OCI-LY7 (cell line): ENCODE measurements at regions not wholly inside any gene's neighbourhood (a gene's known extent, or its start where the extent isn't known, plus 50 kb on each side); places are given as distances from the start of the nearest gene placed in this dataset.

ENCODE experiments used
- BruUV-seq: library from RNA; stranded (reverse); fragments of 400-500 nt; replicated peaks from 2 replicates; lab custom pipeline; 2021; lab: Mats Ljungman, UMichigan
- CTCF ChIA-PET: fragments of 300-600 bp; sonication (Branson Sonifier 250); formaldehyde crosslinking; loops from one replicate; lab custom pipeline; 2022; ENCODE audit warnings: antibody characterized with exemption; ENCODE audit not compliant: unreplicated experiment; lab: Charles Lee
- POLR2A ChIA-PET: fragments of 300-600 bp; sonication (Branson Sonifier 250); formaldehyde crosslinking; loops from one replicate; lab custom pipeline; 2022; ENCODE audit warnings: antibody characterized with exemption; lab: Charles Lee
- DNase-seq: peaks from one replicate; pipeline ENCODE4 v3.0.0-alpha.2; 2015; ENCODE audit warnings: low spot score
- H2AFZ ChIP-seq: fragments of 200-600 bp; sonication (generic), shearing (Covaris generic); 2 replicates; pipeline ENCODE4 v1.6.1; 2014; ENCODE audit warnings: mild to moderate bottlenecking, antibody characterized with exemption, low read length, moderate library complexity
- H3K27ac ChIP-seq: fragments of 200-600 bp; sonication (generic); 2 replicates; pipeline ENCODE4 v1.5.1; 2014; ENCODE audit warnings: mixed run types, low read depth, mild to moderate bottlenecking, moderate library complexity, low read length, inconsistent platforms; ENCODE audit not compliant: poor library complexity, severe bottlenecking
- H3K36me3 ChIP-seq: fragments of 200-600 bp; sonication (generic); 2 replicates; pipeline ENCODE4 v1.6.1; 2014; ENCODE audit warnings: mild to moderate bottlenecking, antibody characterized with exemption, low read length, moderate library complexity, mixed read lengths; ENCODE audit not compliant: insufficient read depth
- H3K4me1 ChIP-seq: fragments of 200-600 bp; sonication (generic); 2 replicates; pipeline ENCODE4 v1.5.1; 2014; ENCODE audit warnings: mild to moderate bottlenecking, low read length; ENCODE audit not compliant: insufficient read depth, poor library complexity, severe bottlenecking
- H3K4me2 ChIP-seq: fragments of 200-600 bp; sonication (generic); 2 replicates; pipeline ENCODE4 v1.6.1; 2014; ENCODE audit warnings: mild to moderate bottlenecking, low read length
- H3K4me3 ChIP-seq: fragments of 200-600 bp; sonication (generic); 2 replicates; pipeline ENCODE4 v1.5.1; 2014; ENCODE audit warnings: mild to moderate bottlenecking, low read depth, low read length; ENCODE audit not compliant: poor library complexity, severe bottlenecking
- H3K79me2 ChIP-seq: fragments of 200-600 bp; sonication (generic); 2 replicates; pipeline ENCODE4 v1.6.1; 2016; ENCODE audit warnings: low read depth, mild to moderate bottlenecking, low read length, moderate library complexity, mixed read lengths; ENCODE audit not compliant: insufficient read depth
- H3K9me2 ChIP-seq: fragments of 200-600 bp; sonication (generic); 2 replicates; pipeline ENCODE4 v1.6.1; 2016; ENCODE audit warnings: mild to moderate bottlenecking, low read length, mixed read lengths; ENCODE audit not compliant: insufficient read depth
- H3K9me3 ChIP-seq: fragments of 200-600 bp; sonication (generic); 2 replicates; pipeline ENCODE4 v1.6.1; 2014; ENCODE audit warnings: mild to moderate bottlenecking, mixed run types, low read length, mixed read lengths
- H4K20me1 ChIP-seq: fragments of 200-600 bp; sonication (generic); 2 replicates; pipeline ENCODE4 v1.6.1; 2014; ENCODE audit warnings: mild to moderate bottlenecking, antibody characterized with exemption, low read length, moderate library complexity, mixed read lengths; ENCODE audit not compliant: insufficient read depth
- EZH2phosphoT487 ChIP-seq: fragments of 200-600 bp; sonication (generic); IDR thresholded peaks from 2 replicates; pipeline ENCODE4 v1.6.1; 2018; ENCODE audit warnings: low read depth, borderline replicate concordance, mild to moderate bottlenecking, mixed run types, antibody characterized with exemption, low read length, moderate library complexity, mixed read lengths
- intact Hi-C: fragments of 100-400 bp; cut with micrococcal nuclease; formaldehyde crosslinking; loops from one replicate; pipeline ENCODE4 v1.10.0; 2022; ENCODE audit not compliant: unreplicated experiment
- TF ChIP-seq, protein P1 (sequence below): fragments of 200-600 bp; sonication (generic); conservative IDR thresholded peaks from 2 replicates; pipeline ENCODE4 v1.5.1; 2014; ENCODE audit warnings: mild to moderate bottlenecking, antibody characterized with exemption, low read length, moderate library complexity, mixed read lengths

DNA sequence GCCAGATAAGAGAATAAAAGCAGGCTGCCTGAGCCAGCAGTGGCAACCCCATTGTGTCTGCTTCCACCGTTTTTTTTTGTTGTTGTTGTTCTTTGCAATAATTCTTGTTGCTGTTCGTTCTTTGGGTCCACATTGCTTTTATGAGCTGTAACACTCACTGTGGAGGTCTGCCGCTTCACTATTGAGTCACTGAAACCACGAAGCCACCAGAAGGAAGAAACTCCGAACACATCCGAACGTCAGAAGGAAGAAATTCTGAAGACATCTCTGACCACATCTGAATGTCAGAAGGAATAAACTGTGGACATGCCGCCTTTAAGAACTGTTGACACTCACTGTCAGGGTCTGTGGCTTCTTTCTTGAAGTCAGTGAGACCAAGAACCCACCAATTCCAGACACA lies 110.5 kb downstream of the PCDH18 start:
- H3K4me3 ChIP-seq = no peak overlapping the region
- H3K9me3 ChIP-seq = no peaks in the 10 kb centered on the region
- DNase-seq = no peak
- no peaks in the 10 kb centered on the region for H3K79me2 ChIP-seq
- no peaks in the 10 kb centered on the region for H3K9me2 ChIP-seq
- no peaks in the 10 kb centered on the region for H3K4me1 ChIP-seq
- ChIA-PET POLR2A (interaction anchor here (0.6 kb wide), 1 partner anchor 524 kb away, joined by 3 read pairs; no protein-coding TSS in a partner anchor), CTCF (no interaction called here)
- H2AFZ ChIP-seq = no peak overlapping the region
- intact Hi-C loops = no loop called here
- no peaks in the 10 kb centered on the region for H4K20me1 ChIP-seq
- no peak overlapping the region for H3K4me2 ChIP-seq
- no TSS peak for BruUV-seq
- TF ChIP-seq EZH2phosphoT487 = no peak
- TF ChIP-seq, protein P1, sequence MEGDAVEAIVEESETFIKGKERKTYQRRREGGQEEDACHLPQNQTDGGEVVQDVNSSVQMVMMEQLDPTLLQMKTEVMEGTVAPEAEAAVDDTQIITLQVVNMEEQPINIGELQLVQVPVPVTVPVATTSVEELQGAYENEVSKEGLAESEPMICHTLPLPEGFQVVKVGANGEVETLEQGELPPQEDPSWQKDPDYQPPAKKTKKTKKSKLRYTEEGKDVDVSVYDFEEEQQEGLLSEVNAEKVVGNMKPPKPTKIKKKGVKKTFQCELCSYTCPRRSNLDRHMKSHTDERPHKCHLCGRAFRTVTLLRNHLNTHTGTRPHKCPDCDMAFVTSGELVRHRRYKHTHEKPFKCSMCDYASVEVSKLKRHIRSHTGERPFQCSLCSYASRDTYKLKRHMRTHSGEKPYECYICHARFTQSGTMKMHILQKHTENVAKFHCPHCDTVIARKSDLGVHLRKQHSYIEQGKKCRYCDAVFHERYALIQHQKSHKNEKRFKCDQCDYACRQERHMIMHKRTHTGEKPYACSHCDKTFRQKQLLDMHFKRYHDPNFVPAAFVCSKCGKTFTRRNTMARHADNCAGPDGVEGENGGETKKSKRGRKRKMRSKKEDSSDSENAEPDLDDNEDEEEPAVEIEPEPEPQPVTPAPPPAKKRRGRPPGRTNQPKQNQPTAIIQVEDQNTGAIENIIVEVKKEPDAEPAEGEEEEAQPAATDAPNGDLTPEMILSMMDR = no peak
- no peaks in the 10 kb centered on the region for H3K36me3 ChIP-seq
- H3K27ac ChIP-seq = no peak overlapping the region

DNA sequence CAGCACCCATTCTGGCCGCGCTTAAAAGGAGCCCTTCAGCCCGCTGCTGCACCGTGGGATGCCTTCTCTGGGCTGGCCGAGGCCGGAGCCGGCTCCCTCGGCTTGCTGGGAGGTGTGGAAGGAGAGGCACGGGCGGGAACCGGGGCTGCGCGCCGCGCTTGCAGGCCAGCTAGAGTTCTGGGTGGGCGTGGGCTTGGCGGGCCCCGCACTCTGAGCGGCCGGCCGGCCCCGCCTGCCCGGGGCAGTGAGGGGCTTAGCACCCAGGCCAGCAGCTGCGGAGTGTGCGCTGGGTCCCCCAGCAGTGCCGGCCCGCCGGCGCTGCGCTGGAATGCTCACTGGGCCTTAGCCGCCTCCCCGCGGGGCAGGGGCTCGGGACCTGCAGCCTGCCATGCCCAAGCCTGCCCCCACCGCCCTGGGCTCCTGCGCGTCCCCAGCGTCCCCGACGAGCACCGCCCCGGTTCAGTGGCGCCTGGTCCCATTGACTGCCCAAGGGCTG lies 111.3 kb downstream of the PCDH18 start:
- H3K4me2 ChIP-seq = no peak overlapping the region
- TF ChIP-seq, protein P1 = no peak
- TF ChIP-seq EZH2phosphoT487 = no peak
- intact Hi-C loops = no loop called here
- POLR2A ChIA-PET = no interaction called here
- no peaks in the 10 kb centered on the region for H3K9me2 ChIP-seq
- H3K4me3 ChIP-seq = no peak overlapping the region
- no peaks in the 10 kb centered on the region for H3K36me3 ChIP-seq
- H3K79me2 ChIP-seq = no peaks in the 10 kb centered on the region
- no TSS peak for BruUV-seq
- H4K20me1 ChIP-seq = no peaks in the 10 kb centered on the region
- CTCF ChIA-PET = no interaction called here
- no peak overlapping the region for H2AFZ ChIP-seq
- no peaks in the 10 kb centered on the region for H3K9me3 ChIP-seq
- DNase-seq = no peak
- H3K27ac ChIP-seq = no peak overlapping the region
- no peaks in the 10 kb centered on the region for H3K4me1 ChIP-seq

DNA sequence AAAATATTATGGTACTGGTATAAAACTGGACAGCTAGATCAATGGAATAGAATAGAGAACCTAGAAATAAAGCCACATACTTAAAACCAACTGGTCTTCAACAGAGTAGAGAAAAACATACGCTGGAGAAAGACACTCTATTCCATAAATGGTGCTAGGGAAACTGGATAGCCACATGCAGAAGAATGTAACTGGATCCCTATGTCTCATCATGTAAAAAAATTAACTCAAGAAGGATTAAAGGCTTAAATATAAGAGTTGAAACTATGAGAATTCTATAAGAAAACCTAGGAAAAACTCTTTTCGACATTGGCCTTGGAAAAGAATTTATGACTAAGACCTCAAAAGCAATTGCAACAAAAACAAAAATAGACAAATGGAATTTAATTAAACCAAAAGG lies 114.6 kb downstream of the PCDH18 start:
- Histone ChIP-seq H3K27ac (no peak overlapping the region), H3K4me2 (no peak overlapping the region), H3K79me2 (no peaks in the 10 kb centered on the region), H4K20me1 (no peaks in the 10 kb centered on the region), H3K9me3 (no peaks in the 10 kb centered on the region), H2AFZ (no peak overlapping the region), H3K4me1 (no peaks in the 10 kb centered on the region), H3K36me3 (no peaks in the 10 kb centered on the region), H3K4me3 (no peak overlapping the region), H3K9me2 (no peaks in the 10 kb centered on the region)
- intact Hi-C loops = no loop called here
- TF ChIP-seq, protein P1 = no peak
- TF ChIP-seq EZH2phosphoT487 = no peak
- POLR2A ChIA-PET = no interaction called here
- no TSS peak for BruUV-seq
- DNase-seq = no peak
- CTCF ChIA-PET = no interaction called here
